Epithelial cell of prostate (primary cell): ENCODE measurements at regions not wholly inside any gene's neighbourhood (a gene's known extent, or its start where the extent isn't known, plus 50 kb on each side); places are given as distances from the start of the nearest gene placed in this dataset.
"Not testable (repeated sequence)": the region's sequence is repeated elsewhere in the genome, so short reads cannot be mapped to it uniquely, and the experiment has no call there.

Experiments
- DNase-seq: peaks from one replicate; pipeline ENCODE4 v3.0.0-alpha.2; 2011; ENCODE audit warnings: low read depth, low spot score
- H3K27ac ChIP-seq: fragments of 450-650 bp; 2 replicates; pipeline ENCODE4 v1.5.1; 2017; ENCODE audit warnings: mild to moderate bottlenecking

DNA sequence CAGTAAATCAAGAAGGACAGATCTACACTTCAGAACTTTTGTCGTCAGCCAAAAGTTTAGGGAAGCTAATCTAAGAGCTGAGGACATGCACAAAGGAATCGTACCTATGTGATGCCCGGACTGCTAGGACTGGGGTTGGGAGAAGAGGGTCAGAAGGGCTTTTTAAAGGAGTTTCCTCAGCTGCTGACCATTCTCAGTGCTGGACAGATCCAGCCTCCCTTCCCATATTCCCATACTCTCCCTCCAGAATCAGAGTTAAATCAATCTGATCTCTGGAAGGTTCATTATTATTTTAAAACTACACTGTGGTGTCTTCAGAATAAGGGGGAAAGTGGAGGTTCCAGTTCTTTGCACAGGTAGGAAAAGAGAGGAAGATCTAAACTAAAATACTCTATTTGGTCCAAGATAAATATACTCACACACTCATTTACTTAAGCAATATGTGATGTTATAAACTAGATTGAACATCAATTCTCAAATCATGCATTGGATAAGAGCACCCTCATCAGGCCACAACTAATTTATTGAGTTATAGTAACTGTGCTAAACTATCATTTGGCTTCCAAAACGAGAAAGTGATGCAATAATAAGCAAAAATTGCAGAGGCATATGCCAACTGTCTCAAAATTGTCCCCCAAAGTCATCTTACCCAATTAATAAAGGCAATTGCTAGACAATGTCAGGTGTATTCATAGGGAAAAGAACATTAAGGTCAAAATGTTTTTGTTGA lies 124.7 kb downstream of the HNRNPD start:
- no peak overlapping the region for H3K27ac ChIP-seq
- no peak for DNase-seq

GRCh38 chr4:82247629-82248028 lies 126.2 kb downstream of the HNRNPD start:
- H3K27ac ChIP-seq, result no peak overlapping the region
- DNase-seq, result no peak

- DNase-seq, result no peak
- H3K27ac ChIP-seq, result no peak overlapping the region
These were observed 126.6 kb downstream of the HNRNPD start for GRCh38 chr4:82247171-82247570.

DNA sequence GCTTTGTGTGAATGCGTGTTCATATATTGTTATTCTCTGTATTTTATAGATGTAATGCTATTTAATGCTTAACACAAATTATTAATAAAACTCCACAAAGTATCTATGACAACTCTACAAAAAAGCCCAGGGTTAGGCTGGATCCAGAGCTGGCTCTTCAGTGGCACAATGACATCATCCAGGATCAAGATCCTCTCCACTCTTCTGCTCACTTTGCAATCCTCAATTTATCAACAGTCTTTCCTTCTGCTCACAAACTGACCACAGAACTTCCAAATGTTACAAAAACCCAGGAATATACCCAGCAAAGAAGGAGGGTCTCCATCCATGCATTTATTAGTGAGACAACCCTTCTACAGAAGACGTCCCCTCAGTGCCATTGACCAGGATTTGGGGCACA lies 132.3 kb downstream of the HNRNPD start:
- DNase-seq, result no peak
- no peak overlapping the region for H3K27ac ChIP-seq

GRCh38 chr4:82240410-82240809 lies 133.4 kb downstream of the HNRNPD start:
- no peak for DNase-seq
- H3K27ac ChIP-seq, result no peak overlapping the region

GRCh38 chr4:82237142-82237541 lies 136.6 kb downstream of the HNRNPD start:
- not testable (repeated sequence) for H3K27ac ChIP-seq, DNase-seq

DNA sequence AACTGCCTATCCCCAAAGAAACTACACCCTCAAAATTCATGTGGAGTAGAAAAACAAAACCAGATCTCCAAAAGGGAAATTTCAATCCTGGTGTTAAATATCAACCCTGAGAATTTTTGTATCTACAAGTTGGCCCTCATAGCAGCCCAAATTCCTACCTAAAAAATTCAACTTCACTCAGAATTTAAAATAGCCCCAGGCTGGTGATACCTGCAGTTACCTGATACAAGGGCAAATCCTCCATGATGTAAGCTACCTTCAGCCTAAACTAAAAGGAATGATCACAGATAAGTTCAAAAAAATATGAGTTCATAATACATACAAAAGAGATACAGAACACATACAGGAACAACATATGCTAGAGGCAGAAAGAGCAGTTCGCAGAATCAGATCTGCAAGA lies 138.4 kb downstream of the HNRNPD start:
- H3K27ac ChIP-seq, result no peak overlapping the region
- DNase-seq, result no peak

GRCh38 chr4:82232891-82233290 lies 140.9 kb downstream of the HNRNPD start:
- no peak overlapping the region for H3K27ac ChIP-seq
- DNase-seq, result no peak

- DNase-seq, result no peak
- peak overlapping the region; percentile 97 for H3K27ac ChIP-seq
These were observed 142.0 kb downstream of the HNRNPD start for GRCh38 chr4:82231806-82232205.

- DNase-seq, result peak; percentile 81
- peak overlapping the region; percentile 97 for H3K27ac ChIP-seq
These were observed 143.5 kb downstream of the HNRNPD start for GRCh38 chr4:82230306-82230705.

DNA sequence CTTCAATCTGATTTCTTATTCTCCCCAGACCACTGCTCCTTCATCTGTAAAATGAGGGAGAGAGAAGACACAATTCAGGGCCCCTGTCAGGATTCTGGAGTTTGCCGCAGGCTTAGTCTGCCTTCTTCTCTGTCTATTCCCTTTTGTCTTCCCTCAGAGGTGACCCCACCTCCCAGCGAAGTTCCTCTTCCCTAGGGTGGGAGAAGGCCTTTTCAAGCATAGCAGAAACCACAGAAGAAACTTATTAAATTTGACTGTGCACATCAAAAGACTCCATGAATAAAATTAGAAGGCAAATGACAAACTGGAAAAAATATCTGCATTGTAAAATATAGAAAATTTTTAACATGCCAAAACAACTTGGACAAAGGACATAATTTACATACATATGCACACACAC lies 148.8 kb downstream of the HNRNPD start:
- no peak for DNase-seq
- H3K27ac ChIP-seq, result no peak overlapping the region

- H3K27ac ChIP-seq, result no peak overlapping the region
- DNase-seq, result no peak
These were observed 150.1 kb downstream of the HNRNPD start for GRCh38 chr4:82223715-82224114.

DNA sequence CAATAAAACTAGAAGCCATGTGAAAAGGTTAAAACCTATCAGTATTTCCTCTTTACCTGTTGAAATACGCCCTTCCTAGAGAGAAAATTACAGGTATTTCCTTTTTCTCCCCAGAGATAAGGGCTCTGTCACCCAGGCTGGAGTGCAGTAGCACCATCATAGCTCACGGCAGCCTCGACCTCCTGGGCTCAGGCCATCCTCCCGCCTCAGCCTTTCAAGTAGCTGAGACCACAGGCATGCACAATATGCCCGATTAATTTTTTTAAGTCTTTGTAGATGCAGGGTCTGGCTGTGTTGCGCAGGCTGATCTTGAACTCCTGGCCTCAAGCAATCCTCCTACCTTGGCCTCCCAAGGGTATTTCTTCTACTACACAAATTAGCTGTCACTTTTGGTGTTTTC lies 154.4 kb downstream of the HNRNPD start:
- DNase-seq, result no peak

GRCh38 chr4:82217986-82218715 lies 155.6 kb downstream of the HNRNPD start:
- H3K27ac ChIP-seq, result no peak overlapping the region
- DNase-seq, result no peak

More for the DNA sequence above, 154.4 kb downstream of the HNRNPD start:
- H3K27ac ChIP-seq, result no peak overlapping the region

GRCh38 chr4:82216219-82216618 lies 157.6 kb downstream of the HNRNPD start:
- no peak overlapping the region for H3K27ac ChIP-seq
- no peak for DNase-seq

DNA sequence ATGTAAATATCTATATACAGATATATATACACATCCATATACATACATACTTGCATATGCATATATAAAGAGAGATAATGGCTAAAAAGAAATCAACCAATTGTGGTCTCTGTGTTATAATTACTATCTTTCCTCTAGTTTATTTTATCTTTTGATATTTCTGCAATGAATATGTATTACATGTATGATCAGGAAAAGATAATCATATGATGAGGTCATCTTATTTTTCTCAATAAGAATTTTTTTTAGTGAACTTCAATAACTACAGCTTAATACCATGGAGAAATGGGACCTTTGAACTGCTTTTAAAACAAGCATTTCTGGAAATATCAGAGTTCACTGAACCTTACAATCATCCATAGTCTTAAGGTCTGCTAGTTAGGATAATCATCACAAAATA lies 158.0 kb downstream of the HNRNPD start:
- H3K27ac ChIP-seq, result no peak overlapping the region
- DNase-seq, result no peak

GRCh38 chr4:82215039-82215438 lies 158.8 kb downstream of the HNRNPD start:
- DNase-seq, result no peak
- no peak overlapping the region for H3K27ac ChIP-seq

- no peak overlapping the region for H3K27ac ChIP-seq
- no peak for DNase-seq
These were observed 160.0 kb downstream of the HNRNPD start for GRCh38 chr4:82213485-82214417.

DNA sequence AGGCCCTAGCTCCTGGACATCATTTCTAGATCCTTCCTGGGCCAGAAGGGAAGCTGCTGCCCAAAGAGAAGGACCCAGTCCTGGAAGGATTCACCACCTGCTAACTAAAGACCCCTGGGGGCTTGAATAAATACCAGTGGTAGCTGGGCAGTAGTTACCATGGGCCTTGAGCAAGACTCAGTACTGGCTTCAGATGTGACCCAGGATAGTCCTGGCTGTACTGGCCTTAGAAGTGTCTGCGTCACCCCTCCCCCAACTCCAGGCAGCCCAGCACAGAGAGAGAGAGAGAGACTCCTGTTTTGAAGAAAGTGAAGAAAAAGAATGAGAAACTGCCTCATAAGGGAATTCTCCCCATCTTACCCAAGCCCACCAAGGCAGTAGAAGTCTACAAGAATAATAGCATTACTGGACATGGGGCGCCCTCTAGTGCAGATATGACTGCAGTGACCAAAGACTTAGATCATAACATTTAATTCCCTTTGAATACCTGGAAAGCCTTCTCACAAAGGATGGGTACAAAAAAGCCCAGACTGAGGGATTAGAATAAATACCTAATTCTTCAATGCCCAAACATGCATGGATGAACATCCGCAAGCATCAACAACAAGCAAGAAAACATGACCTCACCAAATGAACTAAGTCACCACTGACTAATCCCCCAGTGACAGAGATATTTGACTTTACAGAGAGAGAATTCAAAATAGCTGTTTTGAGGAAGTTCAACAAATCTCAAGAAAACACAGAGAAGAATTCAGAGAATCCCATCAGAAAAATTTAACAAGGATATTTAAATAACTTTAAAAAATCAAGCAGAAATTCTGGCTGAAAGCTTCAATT lies 171.8 kb downstream of the HNRNPD start:
- peak; percentile 8 for DNase-seq
- no peak overlapping the region for H3K27ac ChIP-seq

- peak; percentile 6 for DNase-seq
- H3K27ac ChIP-seq, result no peak overlapping the region
These were observed 172.5 kb downstream of the HNRNPD start for GRCh38 chr4:82201303-82201702.
